ENCODE measurements at regions not wholly inside any gene's neighbourhood (a gene's known extent, or its start where the extent isn't known, plus 50 kb on each side); places are given as distances from the start of the nearest gene placed in this dataset.

- TF ChIP-seq PATZ1 (CRISPR knock-in tag; IDR thresholded peaks at IDR 0.05; ENCODE audit: borderline replicate concordance) = no peak
- no peak for TF ChIP-seq SNAI2 (CRISPR knock-in tag; IDR thresholded peaks at IDR 0.05)
- no peak for TF ChIP-seq OSR1 (CRISPR knock-in tag; IDR thresholded peaks at IDR 0.05)
Observed at GRCh38 chr21:35579520-35580293, 480.6 kb downstream of the SETD4 start (continued).

GRCh38 chr21:35578831-35579471, 481.4 kb downstream of the SETD4 start:
- TF ChIP-seq TOX (CRISPR knock-in tag; IDR thresholded peaks at IDR 0.05; ENCODE audit: borderline replicate concordance) = no peak
- no peak for TF ChIP-seq OSR1 (CRISPR knock-in tag; IDR thresholded peaks at IDR 0.05)
- TF ChIP-seq RARB (CRISPR knock-in tag; IDR thresholded peaks at IDR 0.05) = no peak
- TF ChIP-seq ESRRG (CRISPR knock-in tag; IDR thresholded peaks at IDR 0.05) = no peak
- no peak for TF ChIP-seq POU6F1 (CRISPR knock-in tag; IDR thresholded peaks at IDR 0.05; ENCODE audit: borderline replicate concordance, low read depth)
- no peak for TF ChIP-seq ARNTL (CRISPR knock-in tag; IDR thresholded peaks at IDR 0.05; ENCODE audit: borderline replicate concordance, low read depth)
- no peak for TF ChIP-seq ZFP3 (CRISPR knock-in tag; IDR thresholded peaks at IDR 0.05)
- no peak for TF ChIP-seq ZNF8 (CRISPR knock-in tag; IDR thresholded peaks at IDR 0.05)
- no peak for TF ChIP-seq TCF4 (CRISPR knock-in tag; IDR thresholded peaks at IDR 0.05; ENCODE audit: borderline replicate concordance)
- no peak for TF ChIP-seq SNAI2 (CRISPR knock-in tag; IDR thresholded peaks at IDR 0.05)
- no peak for ATAC-seq

GRCh38 chr21:35578347-35578782, 482.0 kb downstream of the SETD4 start:
- ATAC-seq = no peak
- TF ChIP-seq ARNTL (CRISPR knock-in tag; IDR thresholded peaks at IDR 0.05; ENCODE audit: borderline replicate concordance, low read depth) = no peak
- no peak for TF ChIP-seq TCF4 (CRISPR knock-in tag; IDR thresholded peaks at IDR 0.05; ENCODE audit: borderline replicate concordance)
- TF ChIP-seq ISL1 (CRISPR knock-in tag; IDR thresholded peaks at IDR 0.05) = no peak
- no peak for TF ChIP-seq CSRNP3 (CRISPR knock-in tag; IDR thresholded peaks at IDR 0.05)
- TF ChIP-seq GLIS3 (CRISPR knock-in tag; IDR thresholded peaks at IDR 0.05) = no peak
- no peak for TF ChIP-seq CSDC2 (CRISPR knock-in tag; IDR thresholded peaks at IDR 0.05)
- TF ChIP-seq ZFP30 (CRISPR knock-in tag; IDR thresholded peaks at IDR 0.05) = no peak

GRCh38 chr21:35575280-35575915, 484.9 kb downstream of the SETD4 start:
- peak; percentile 79 for ATAC-seq
- no peak for TF ChIP-seq TSHZ2 (CRISPR knock-in tag; IDR thresholded peaks at IDR 0.05)
- no peak for TF ChIP-seq CSDC2 (CRISPR knock-in tag; IDR thresholded peaks at IDR 0.05)
- TF ChIP-seq RARB (CRISPR knock-in tag; IDR thresholded peaks at IDR 0.05) = no peak
- TF ChIP-seq POU6F1 (CRISPR knock-in tag; IDR thresholded peaks at IDR 0.05; ENCODE audit: borderline replicate concordance, low read depth) = no peak
- TF ChIP-seq OSR1 (CRISPR knock-in tag; IDR thresholded peaks at IDR 0.05) = no peak
- no peak for TF ChIP-seq PATZ1 (CRISPR knock-in tag; IDR thresholded peaks at IDR 0.05; ENCODE audit: borderline replicate concordance)
- TF ChIP-seq ISL1 (CRISPR knock-in tag; IDR thresholded peaks at IDR 0.05) = no peak
- no peak for TF ChIP-seq PPARA (CRISPR knock-in tag; IDR thresholded peaks at IDR 0.05; ENCODE audit: borderline replicate concordance)
- no peak for TF ChIP-seq GLIS3 (CRISPR knock-in tag; IDR thresholded peaks at IDR 0.05)
- TF ChIP-seq ZNF565 (CRISPR knock-in tag; conservative IDR thresholded peaks at IDR 0.05; ENCODE audit: low read depth) = no peak
- TF ChIP-seq CSRNP3 (CRISPR knock-in tag; IDR thresholded peaks at IDR 0.05) = no peak

All from SK-N-SH treated with all-trans-retinoic acid at 6 μM for 48 hours (cell line).